GM20000 (cell line): ENCODE measurements at regions not wholly inside any gene's neighbourhood (a gene's known extent, or its start where the extent isn't known, plus 50 kb on each side); places are given as distances from the start of the nearest gene placed in this dataset.

Experiments used
- DNase-seq: peaks from one replicate; pipeline ENCODE4 v3.0.0; 2012; ENCODE audit warnings: low spot score
- TF ChIP-seq, protein P1 (sequence below): IDR thresholded peaks from 2 replicates; pipeline ENCODE4 v1.5.1; 2012; ENCODE audit warnings: mild to moderate bottlenecking, control low read depth; ENCODE audit errors: extremely low read depth, missing control alignments

DNA sequence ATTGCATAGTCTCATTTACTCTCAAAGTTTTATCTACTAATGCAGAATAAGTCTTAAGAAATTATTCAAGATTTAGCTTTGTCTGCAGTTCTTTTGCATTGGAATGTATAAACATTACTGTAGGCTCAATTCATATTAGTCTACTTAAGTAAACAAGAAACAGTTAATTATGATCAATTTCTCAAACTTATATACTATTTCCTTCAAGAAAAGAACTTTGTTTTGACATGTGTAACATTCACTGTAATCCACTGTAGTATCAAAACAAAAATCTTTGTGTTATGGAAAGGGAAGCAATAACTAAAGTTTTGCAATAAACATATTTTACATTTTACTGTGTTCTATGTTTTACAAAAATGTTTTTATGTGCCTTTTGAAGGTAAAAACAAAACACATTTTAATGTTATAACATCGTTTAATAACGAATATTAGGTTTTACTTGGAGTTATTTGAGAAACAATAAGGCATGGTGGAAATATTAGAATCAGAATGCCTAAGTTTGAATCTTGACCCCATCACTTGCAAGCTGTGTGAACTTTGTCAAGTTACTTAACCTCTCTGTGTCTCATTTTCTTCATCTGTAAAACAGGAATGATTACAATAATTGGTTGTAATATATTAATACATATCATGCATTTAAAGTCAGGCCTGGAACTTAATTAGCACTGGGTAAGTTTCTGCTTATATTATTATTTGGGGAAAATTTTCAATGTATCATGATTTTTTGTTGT, 77.0 kb upstream of the DPH5 start:
- no peak for DNase-seq
- TF ChIP-seq, protein P1, sequence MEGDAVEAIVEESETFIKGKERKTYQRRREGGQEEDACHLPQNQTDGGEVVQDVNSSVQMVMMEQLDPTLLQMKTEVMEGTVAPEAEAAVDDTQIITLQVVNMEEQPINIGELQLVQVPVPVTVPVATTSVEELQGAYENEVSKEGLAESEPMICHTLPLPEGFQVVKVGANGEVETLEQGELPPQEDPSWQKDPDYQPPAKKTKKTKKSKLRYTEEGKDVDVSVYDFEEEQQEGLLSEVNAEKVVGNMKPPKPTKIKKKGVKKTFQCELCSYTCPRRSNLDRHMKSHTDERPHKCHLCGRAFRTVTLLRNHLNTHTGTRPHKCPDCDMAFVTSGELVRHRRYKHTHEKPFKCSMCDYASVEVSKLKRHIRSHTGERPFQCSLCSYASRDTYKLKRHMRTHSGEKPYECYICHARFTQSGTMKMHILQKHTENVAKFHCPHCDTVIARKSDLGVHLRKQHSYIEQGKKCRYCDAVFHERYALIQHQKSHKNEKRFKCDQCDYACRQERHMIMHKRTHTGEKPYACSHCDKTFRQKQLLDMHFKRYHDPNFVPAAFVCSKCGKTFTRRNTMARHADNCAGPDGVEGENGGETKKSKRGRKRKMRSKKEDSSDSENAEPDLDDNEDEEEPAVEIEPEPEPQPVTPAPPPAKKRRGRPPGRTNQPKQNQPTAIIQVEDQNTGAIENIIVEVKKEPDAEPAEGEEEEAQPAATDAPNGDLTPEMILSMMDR: no peak

DNA sequence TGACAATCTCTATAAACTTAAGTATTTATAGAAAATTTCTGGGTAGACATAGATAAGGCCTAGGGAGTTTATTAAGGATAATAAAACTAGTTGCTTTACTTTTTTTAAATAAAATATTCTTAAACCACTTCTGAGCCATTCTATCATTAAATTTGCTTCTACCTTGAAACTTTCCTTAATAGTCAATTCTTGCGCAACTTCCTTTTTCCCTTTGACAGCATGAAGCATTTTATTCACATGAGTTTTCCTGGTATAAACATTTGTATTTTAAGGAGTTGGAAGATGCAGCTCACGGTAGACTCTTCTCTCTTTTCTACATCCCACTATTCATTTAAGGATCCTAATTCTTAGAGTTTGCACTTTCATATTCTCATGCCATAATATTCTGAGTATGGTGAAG, 75.8 kb upstream of the DPH5 start:
- TF ChIP-seq, protein P1: no peak
- DNase-seq: no peak

DNA sequence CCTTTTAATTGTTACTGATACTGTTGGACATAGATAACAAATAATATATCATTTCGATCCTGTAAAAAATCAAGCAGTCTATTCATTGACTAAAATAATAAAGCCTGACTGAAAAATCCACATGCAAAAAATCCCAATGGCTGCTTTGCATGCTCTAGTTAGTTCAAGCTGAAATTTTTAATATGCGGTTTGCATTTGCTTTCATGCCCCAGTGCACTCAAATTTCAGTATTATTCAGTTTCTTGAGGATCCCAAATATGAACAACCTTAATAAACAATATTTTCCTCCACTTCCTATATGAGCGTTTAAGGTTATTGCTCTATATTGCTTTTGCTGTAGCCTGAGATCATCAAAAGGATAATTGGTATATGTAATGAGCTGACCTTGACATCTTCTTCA, 75.1 kb upstream of the DPH5 start:
- TF ChIP-seq, protein P1: no peak
- no peak for DNase-seq

DNA sequence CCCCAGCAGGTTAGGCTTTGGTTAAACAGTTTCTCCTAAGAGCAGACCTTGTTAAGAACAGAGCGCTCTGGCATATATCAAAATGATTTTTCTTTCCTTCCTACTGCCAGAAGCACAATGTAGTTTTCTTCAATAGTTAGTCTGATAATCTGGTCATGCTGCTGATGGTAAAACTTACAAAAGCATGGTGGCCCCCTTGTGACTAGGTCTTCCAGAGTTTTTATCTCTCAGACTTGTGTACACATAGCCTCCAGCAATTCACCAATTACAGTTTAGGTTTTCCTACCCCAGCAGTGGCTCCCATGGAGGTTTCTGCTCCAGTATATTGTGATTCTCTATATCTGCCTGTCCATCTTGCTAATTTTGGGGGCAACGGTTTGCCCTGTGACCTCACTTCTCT, 73.3 kb upstream of the DPH5 start:
- no peak for DNase-seq
- TF ChIP-seq, protein P1: no peak

DNA sequence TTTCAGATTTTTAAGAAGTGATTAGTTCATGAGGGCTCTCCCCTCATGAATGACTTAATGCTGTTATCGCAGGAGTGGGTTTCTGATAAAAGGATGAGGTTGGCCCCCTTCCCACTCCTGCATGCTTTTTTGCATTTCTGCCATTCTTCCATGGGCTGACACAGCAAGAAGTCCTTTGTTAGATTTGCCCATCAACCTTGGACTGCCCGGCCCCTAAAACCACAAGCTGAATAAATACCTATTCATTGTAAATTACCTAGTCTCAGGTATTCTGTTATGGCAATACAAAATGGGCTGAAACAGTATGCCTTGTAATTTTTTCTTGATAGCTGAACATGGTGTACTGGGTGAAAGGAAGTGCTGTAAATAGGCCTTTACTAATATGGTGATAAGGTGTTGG, 72.7 kb upstream of the DPH5 start:
- DNase-seq: no peak
- TF ChIP-seq, protein P1: no peak

DNA sequence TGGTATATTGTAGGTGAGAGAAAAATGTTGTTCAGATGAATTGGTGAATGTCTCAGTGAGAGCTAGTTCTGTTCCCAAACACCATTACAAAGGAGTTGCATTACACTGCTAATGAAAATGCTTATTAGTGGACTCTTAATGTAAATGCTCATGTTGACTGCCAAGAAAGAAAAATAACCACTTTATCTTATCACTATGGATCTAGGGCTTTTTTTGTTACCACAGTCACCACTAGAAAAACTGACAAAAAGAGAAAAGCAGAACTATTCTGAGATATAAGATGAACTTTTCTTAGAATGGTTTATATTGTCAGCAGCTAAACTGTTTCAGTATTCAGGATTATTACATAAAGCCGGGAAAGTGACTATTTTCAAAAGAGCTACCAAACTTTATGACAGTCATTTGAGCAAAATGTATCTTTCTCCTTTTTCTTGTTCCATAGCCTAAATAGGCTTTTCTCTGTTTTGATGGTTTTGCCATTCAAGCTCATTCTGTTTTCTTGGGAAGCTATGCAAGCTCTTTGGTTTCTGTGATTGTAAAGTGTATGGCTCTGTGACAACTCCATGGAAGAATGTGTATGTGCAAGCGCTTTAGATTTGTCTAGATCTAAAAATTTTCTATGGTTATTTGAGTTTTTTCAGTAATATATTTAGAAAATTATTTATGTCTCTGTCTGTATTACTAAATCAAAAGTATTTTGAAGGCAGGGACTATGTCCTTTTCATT, 64.2 kb upstream of the DPH5 start:
- TF ChIP-seq, protein P1: no peak
- DNase-seq: no peak

DNA sequence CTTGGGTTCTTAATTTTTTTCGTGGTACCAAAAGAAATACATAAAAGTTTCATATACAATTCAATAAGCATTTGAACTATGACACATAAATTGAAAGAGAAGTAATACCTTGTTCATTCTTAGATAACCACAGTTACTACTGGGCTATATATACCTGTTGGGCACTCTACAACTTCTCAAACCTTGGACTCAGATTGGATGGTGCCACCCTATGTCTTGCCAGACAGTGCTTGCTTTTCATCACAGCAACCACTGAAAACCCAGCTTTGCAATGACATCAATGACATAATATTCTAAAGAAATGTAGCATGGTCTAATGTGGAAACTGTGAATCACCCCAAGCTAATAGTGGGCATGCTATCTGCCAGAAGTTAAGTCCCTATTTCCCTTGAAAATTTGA, 62.8 kb upstream of the DPH5 start:
- TF ChIP-seq, protein P1: no peak
- DNase-seq: no peak
